H1 (cell line): ENCODE measurements at regions not wholly inside any gene's neighbourhood (a gene's known extent, or its start where the extent isn't known, plus 50 kb on each side); places are given as distances from the start of the nearest gene placed in this dataset.
A peak's percentile ranks its signal among the peaks of the same experiment; 100 is the strongest.

Experiments
- CTCF ChIA-PET: fragments of 300-600 bp; sonication (Branson Sonifier 250); formaldehyde crosslinking; loops from one replicate; lab custom pipeline; 2021; ENCODE audit not compliant: partially characterized antibody; lab: Charles Lee
- POLR2A ChIA-PET: fragments of 300-600 bp; sonication (Branson Sonifier 250); formaldehyde crosslinking; loops from one replicate; lab custom pipeline; 2021; ENCODE audit warnings: inconsistent platforms; ENCODE audit not compliant: partially characterized antibody; lab: Charles Lee
- DNase-seq, 2 experiments: peaks; one replicate each; pipeline versions ENCODE4 v3.0.0 to v3.0.0-alpha.2; 2010 to 2022; ENCODE audit warnings: low spot score in 2 of 2, low read depth in 1 of 2, mixed read lengths in 1 of 2
- FAIRE-seq: peaks from 2 replicates; lab custom pipeline; 2011; peaks lifted over from hg19 to GRCh38; lab: Jason Lieb, UNC
- H2AFZ ChIP-seq: 2 replicates; pipeline ENCODE4 v1.8.1; 2012; ENCODE audit warnings: low read length, inconsistent platforms
- H2AK5ac ChIP-seq: 2 replicates; pipeline ENCODE4 v1.6.1; 2013; ENCODE audit warnings: low read depth, low read length
- H2BK120ac ChIP-seq: replicated peaks from 2 replicates; pipeline ENCODE3; 2013; ENCODE audit warnings: low read depth, low read length, inconsistent platforms
- H2BK12ac ChIP-seq: 2 replicates; pipeline ENCODE4 v1.6.1; 2013; ENCODE audit warnings: low read depth, low read length
- H2BK15ac ChIP-seq: 2 replicates; pipeline ENCODE4 v1.6.1; 2013; ENCODE audit warnings: low read length
- H2BK20ac ChIP-seq: 2 replicates; pipeline ENCODE4 v1.6.1; 2013; ENCODE audit warnings: low read length
- H2BK5ac ChIP-seq: 2 replicates; pipeline ENCODE4 v1.6.1; 2013; ENCODE audit warnings: low read depth, low read length
- H3K14ac ChIP-seq: 2 replicates; pipeline ENCODE4 v1.6.1; 2013; ENCODE audit warnings: inconsistent platforms; ENCODE audit not compliant: insufficient read length
- H3K18ac ChIP-seq: 2 replicates; pipeline ENCODE4 v1.6.1; 2013; ENCODE audit warnings: low read length; ENCODE audit errors: extremely low read depth
- H3K23ac ChIP-seq: 2 replicates; pipeline ENCODE4 v1.6.1; 2013; ENCODE audit warnings: inconsistent platforms; ENCODE audit not compliant: insufficient read length
- H3K23me2 ChIP-seq: 2 replicates; pipeline ENCODE4 v1.6.1; 2013; ENCODE audit warnings: low read depth, low read length
- H3K27ac ChIP-seq: 2 replicates; pipeline ENCODE4 v1.6.1; 2011; ENCODE audit warnings: low read depth, low read length, inconsistent platforms
- H3K27me3 ChIP-seq, 4 experiments: replicated peaks in 1 of 4; 1 replicate in 1 of 4; 2 replicates in 3 of 4; pipeline versions ENCODE4 v1.6.1 to v1.8.1; 2011 to 2013; ENCODE audit warnings: low read length in 3 of 4, mild to moderate bottlenecking in 3 of 4, inconsistent platforms in 2 of 4, mixed read lengths in 2 of 4, moderate library complexity in 1 of 4; ENCODE audit not compliant: control insufficient read depth in 3 of 4, insufficient read depth in 3 of 4; ENCODE audit errors: extremely low read depth in 1 of 4
- H3K36me3 ChIP-seq, 4 experiments: 2 replicates each; pipeline versions ENCODE4 v1.6.1 to v1.8.1; 2011 to 2013; ENCODE audit warnings: mild to moderate bottlenecking in 4 of 4, low read length in 3 of 4, moderate library complexity in 2 of 4, control low read depth in 1 of 4, inconsistent platforms in 1 of 4; ENCODE audit not compliant: insufficient read depth in 4 of 4, control insufficient read depth in 2 of 4
- H3K4ac ChIP-seq: replicated peaks from 2 replicates; pipeline ENCODE3; 2013; ENCODE audit warnings: low read length, low read depth, mixed read lengths, inconsistent platforms; ENCODE audit not compliant: insufficient read length
- H3K4me1 ChIP-seq, 4 experiments: replicated peaks in 1 of 4; 1 replicate in 1 of 4; 2 replicates in 3 of 4; pipeline versions ENCODE4 v1.6.1 to v1.8.1; 2011 to 2013; ENCODE audit warnings: low read length in 3 of 4, inconsistent platforms in 2 of 4, mixed read lengths in 1 of 4; ENCODE audit not compliant: insufficient read depth in 4 of 4, control insufficient read depth in 3 of 4
- H3K4me2 ChIP-seq, 2 experiments: 2 replicates each; pipeline versions ENCODE4 v1.6.1 to v1.8.1; 2011 to 2013; ENCODE audit warnings: low read depth in 2 of 2, low read length in 2 of 2, control low read depth in 1 of 2, inconsistent platforms in 1 of 2, mild to moderate bottlenecking in 1 of 2; ENCODE audit not compliant: insufficient read depth in 1 of 2
- H3K4me3 ChIP-seq, 4 experiments: fragments of 200-600, 300-600 bp in 1 of 4; sonication (generic), shearing (Covaris generic), sonication (Bioruptor Twin) in 1 of 4; 2 replicates each; pipeline versions ENCODE4 v1.5.1 to v1.8.1; 2011 to 2016; ENCODE audit warnings: low read length in 4 of 4, low read depth in 3 of 4, control low read depth in 2 of 4, inconsistent platforms in 2 of 4, mild to moderate bottlenecking in 2 of 4, mixed read lengths in 1 of 4, moderate library complexity in 1 of 4; ENCODE audit not compliant: insufficient read depth in 2 of 4; ENCODE audit errors: extremely low read depth in 1 of 4
- H3K56ac ChIP-seq: replicated peaks from 2 replicates; pipeline ENCODE3; 2013; ENCODE audit warnings: low read depth, mild to moderate bottlenecking, mixed read lengths, low read length, inconsistent platforms; ENCODE audit not compliant: insufficient read length
- H3K79me1 ChIP-seq: 2 replicates; pipeline ENCODE4 v1.6.1; 2013; ENCODE audit warnings: low read depth, low read length, control low read depth
- H3K79me2 ChIP-seq, 2 experiments: 2 replicates each; pipeline versions ENCODE4 v1.6.1 to v1.8.1; 2012 to 2013; ENCODE audit warnings: low read length in 2 of 2, mild to moderate bottlenecking in 2 of 2, inconsistent platforms in 1 of 2; ENCODE audit not compliant: insufficient read depth in 2 of 2, control insufficient read depth in 1 of 2
- H3K9ac ChIP-seq, 4 experiments: replicated peaks in 1 of 4; 1 replicate in 1 of 4; 2 replicates in 3 of 4; pipeline versions ENCODE4 v1.6.1 to v1.8.1; 2011 to 2013; ENCODE audit warnings: low read depth in 3 of 4, low read length in 3 of 4, control low read depth in 2 of 4, mild to moderate bottlenecking in 2 of 4, moderate library complexity in 2 of 4, inconsistent platforms in 1 of 4; ENCODE audit errors: extremely low read depth in 1 of 4
- H3K9me3 ChIP-seq, 2 experiments: 2 replicates each; pipeline versions ENCODE4 v1.6.1 to v1.8.1; 2012 to 2013; ENCODE audit warnings: mild to moderate bottlenecking in 2 of 2, moderate library complexity in 2 of 2, control low read depth in 1 of 2, inconsistent platforms in 1 of 2, low read depth in 1 of 2, low read length in 1 of 2, mixed read lengths in 1 of 2; ENCODE audit not compliant: insufficient read depth in 2 of 2
- H4K20me1 ChIP-seq, 2 experiments: replicated peaks in 1 of 2; 2 replicates each; pipeline versions ENCODE3 to v1.8.1; 2011 to 2013; ENCODE audit warnings: inconsistent platforms in 2 of 2, low read length in 2 of 2, mild to moderate bottlenecking in 1 of 2; ENCODE audit not compliant: insufficient read depth in 2 of 2, control insufficient read depth in 1 of 2
- H4K5ac ChIP-seq: 2 replicates; pipeline ENCODE4 v1.6.1; 2013; ENCODE audit warnings: low read length, low read depth, mixed read lengths, inconsistent platforms; ENCODE audit not compliant: insufficient read length
- H4K8ac ChIP-seq: 2 replicates; pipeline ENCODE4 v1.8.0; 2013; ENCODE audit warnings: mild to moderate bottlenecking, moderate library complexity, low read length, inconsistent platforms; ENCODE audit not compliant: insufficient read depth; ENCODE audit errors: extremely low read depth
- H4K91ac ChIP-seq: replicated peaks from 2 replicates; pipeline ENCODE3; 2013; ENCODE audit warnings: low read length, mixed read lengths, inconsistent platforms; ENCODE audit not compliant: insufficient read length
- ATF3 ChIP-seq: IDR thresholded peaks from 2 replicates; pipeline ENCODE4 v1.6.1; 2011; ENCODE audit warnings: low read depth, mild to moderate bottlenecking, low read length; ENCODE audit not compliant: insufficient read depth
- BACH1 ChIP-seq: IDR thresholded peaks from 2 replicates; pipeline ENCODE4 v1.6.1; 2012; ENCODE audit warnings: low read length, improper control_type of control experiment
- CBX5 ChIP-seq: fragments of 300-800, 300-1000 bp; sonication (generic); IDR thresholded peaks from 2 replicates; pipeline ENCODE4 v1.7.1; 2016; ENCODE audit warnings: antibody characterized with exemption, low read length, low read depth
- CHD2 ChIP-seq: IDR thresholded peaks from 2 replicates; pipeline ENCODE4 v1.6.1; 2012; ENCODE audit warnings: low read length, improper control_type of control experiment
- EZH2 ChIP-seq: fragments of 200-600 bp; sonication (generic); IDR thresholded peaks from 2 replicates; pipeline ENCODE4 v1.7.1; 2012; ENCODE audit warnings: low read depth, mild to moderate bottlenecking, moderate library complexity, low read length, inconsistent platforms; ENCODE audit not compliant: severe bottlenecking
- JUND ChIP-seq: IDR thresholded peaks from 2 replicates; pipeline ENCODE4 v1.6.1; 2011; ENCODE audit warnings: mild to moderate bottlenecking, improper control_type of control experiment, low read length
- KDM5A ChIP-seq: fragments of 200-600 bp; IDR thresholded peaks from 2 replicates; pipeline ENCODE4 v1.7.1; 2012; ENCODE audit warnings: mild to moderate bottlenecking, low read length, inconsistent platforms, mixed read lengths
- PHF8 ChIP-seq: fragments of 200-600 bp; sonication (generic); conservative IDR thresholded peaks from 2 replicates; pipeline ENCODE4 v1.7.1; 2012; ENCODE audit warnings: low read depth, mild to moderate bottlenecking, inconsistent platforms, low read length, moderate library complexity
- RFX5 ChIP-seq: IDR thresholded peaks from 2 replicates; pipeline ENCODE4 v1.6.1; 2011; ENCODE audit warnings: low read depth, low read length, improper control_type of control experiment, borderline replicate concordance
- SP2 ChIP-seq: IDR thresholded peaks from 2 replicates; pipeline ENCODE4 v1.6.1; 2012; ENCODE audit warnings: mild to moderate bottlenecking, low read length, inconsistent platforms
- USF2 ChIP-seq: IDR thresholded peaks from 2 replicates; pipeline ENCODE4 v1.6.1; 2011; ENCODE audit warnings: low read length, improper control_type of control experiment
- WGBS, 2 experiments: shearing (Covaris generic) in 1 of 2; methylation state at CpG; one replicate each; pipeline versions ENCODE4 v1.1.6 to v1.1.7; 2013 to 2015; ENCODE audit warnings: low lambda C conversion rate in 2 of 2, mixed read lengths in 2 of 2, inconsistent platforms in 1 of 2, low coverage in 1 of 2, missing lambda C conversion rate in 1 of 2; ENCODE audit not compliant: insufficient replicate concordance in 2 of 2, insufficient coverage in 1 of 2, insufficient read length in 1 of 2; ENCODE audit errors: extremely low coverage in 1 of 2, missing lambda C conversion rate in 1 of 2; 5-methylcytosine and 5-hydroxymethylcytosine counted together

- Histone ChIP-seq H3K56ac (no peak overlapping the region), H2BK15ac (no peak overlapping the region), H3K14ac (no peak overlapping the region), H3K23me2 (peaks cover 2% of the 10 kb centered on the region; the same call in 1 of the 2 replicates), H4K91ac (peak overlapping the region; percentile 20), H3K4me2 (no peak overlapping the region), H2AK5ac (0 out of 2 replicates have a peak overlapping the region, but pooled peaks have one; percentile 43), H2AFZ (peak overlapping the region; percentile 63; the same call in 1 of the 2 replicates), H3K79me1 (no peaks in the 10 kb centered on the region), H2BK120ac (peak overlapping the region; percentile 16), H4K8ac (no peak overlapping the region), H3K4me1 (peaks cover 0 to 3% (median 0%) of the 10 kb centered on the region in 4 experiments; a peak in 1 of 7 replicates), H2BK20ac (no peak overlapping the region), H3K79me2 (no peaks in the 10 kb centered on the region), H4K20me1 (no peaks in the 10 kb centered on the region), H3K4ac (peak overlapping the region; percentile 36), H3K18ac (no peak overlapping the region), H4K5ac (no peak overlapping the region), H3K9me3 (peaks cover 9 to 10% of the 10 kb centered on the region in 2 experiments), H2BK12ac (peak overlapping the region; percentile 62; the same call in 1 of the 2 replicates), H2BK5ac (no peak overlapping the region), H3K4me3 (no peak overlapping the region), H3K23ac (no peak overlapping the region), H3K36me3 (peaks cover 0 to 10% (median 2%) of the 10 kb centered on the region in 4 experiments; a peak in 2 of 8 replicates), H3K9ac (no peak overlapping the region), H3K27me3 (no peaks in the 10 kb centered on the region), H3K27ac (no peak overlapping the region)
- no peak for DNase-seq
- no peak for FAIRE-seq
- ChIA-PET CTCF (interaction anchor here (1.2 kb wide), 1 partner anchor 11 kb away, joined by 3 read pairs; no protein-coding TSS in a partner anchor), POLR2A (interaction anchor here (1.0 kb wide), 1 partner anchor 22 kb away, joined by 3 read pairs; no protein-coding TSS in a partner anchor)
- WGBS, 2 experiments = 87% methylated on average over 5 of the region's 5 CpGs; no CpG with 5 or more reads in 1 of the 2 experiments
- no peak for TF ChIP-seq SP2
- no peak for TF ChIP-seq RFX5
- TF ChIP-seq CBX5 = no peak
- no peak for TF ChIP-seq KDM5A
- TF ChIP-seq PHF8 = no peak
- TF ChIP-seq JUND = no peak
- TF ChIP-seq USF2 = no peak
- no peak for TF ChIP-seq BACH1
- no peak for TF ChIP-seq CHD2
- TF ChIP-seq EZH2 = no peak
- TF ChIP-seq ATF3 = no peak
Measured at GRCh38 chr7:138226001-138226476, 149.8 kb downstream of the AKR1D1 start.
